ENCODE measurements at regions not wholly inside any gene's neighbourhood (a gene's known extent, or its start where the extent isn't known, plus 50 kb on each side); places are given as distances from the start of the nearest gene placed in this dataset.

DNA sequence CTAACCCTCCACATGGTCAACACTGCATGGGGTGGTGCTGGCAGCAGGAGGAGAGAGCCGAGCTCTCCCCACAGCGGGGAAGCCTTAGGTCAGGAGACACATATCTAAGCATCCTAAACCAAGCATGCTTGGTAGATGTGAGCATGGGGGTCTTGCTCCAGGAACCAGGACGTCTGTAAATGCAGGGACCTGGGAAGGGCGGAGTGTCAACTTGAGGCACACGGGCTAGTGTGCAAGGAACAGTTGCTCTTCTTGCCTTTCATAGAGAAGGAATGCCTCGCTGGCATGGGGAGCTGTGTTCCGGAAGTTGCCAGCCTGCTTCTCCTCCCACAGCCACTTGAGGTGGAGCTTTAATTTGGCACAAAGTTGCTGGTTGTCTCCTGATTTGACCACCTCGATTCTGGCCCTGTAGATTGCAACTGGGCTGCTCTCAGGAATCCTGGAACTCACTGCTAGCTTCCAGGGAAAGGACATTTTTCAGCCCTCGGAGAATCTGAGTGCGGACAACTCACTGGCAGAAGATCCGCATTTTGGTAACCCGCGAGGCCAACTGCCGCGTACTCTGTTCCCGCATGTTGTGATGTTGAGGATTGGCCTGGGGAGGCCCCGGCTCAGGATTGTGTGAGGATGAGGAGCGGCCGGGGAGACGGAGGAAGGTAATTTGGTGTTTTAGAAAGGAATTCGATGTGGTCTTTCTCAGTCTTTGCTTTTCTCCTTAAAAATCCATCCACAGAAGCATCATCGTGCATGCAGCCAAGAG lies 370.3 kb upstream of the IRX1 start:
- Histone ChIP-seq H3K4me1 (no peaks in the 10 kb centered on the region), H3K9me3 (no peaks in the 10 kb centered on the region), H3K4me3 (no peak overlapping the region), H3K27ac (no peak overlapping the region), H3K4me2 (no peak overlapping the region)
- ChIA-PET CTCF (no interaction called here), POLR2A (no interaction called here)
- FAIRE-seq (no peak), DNase-seq (ENCODE audit: low read depth in 1 of 2, low spot score in 1 of 2) (no peak), ATAC-seq (no peak)
- 36% methylated on average over 22 of the region's 22 CpGs for WGBS (ENCODE audit: missing lambda C conversion rate)
- no peak for TF ChIP-seq NPAS2 (CRISPR knock-in tag; IDR thresholded peaks at IDR 0.05; ENCODE audit: borderline replicate concordance)

DNA sequence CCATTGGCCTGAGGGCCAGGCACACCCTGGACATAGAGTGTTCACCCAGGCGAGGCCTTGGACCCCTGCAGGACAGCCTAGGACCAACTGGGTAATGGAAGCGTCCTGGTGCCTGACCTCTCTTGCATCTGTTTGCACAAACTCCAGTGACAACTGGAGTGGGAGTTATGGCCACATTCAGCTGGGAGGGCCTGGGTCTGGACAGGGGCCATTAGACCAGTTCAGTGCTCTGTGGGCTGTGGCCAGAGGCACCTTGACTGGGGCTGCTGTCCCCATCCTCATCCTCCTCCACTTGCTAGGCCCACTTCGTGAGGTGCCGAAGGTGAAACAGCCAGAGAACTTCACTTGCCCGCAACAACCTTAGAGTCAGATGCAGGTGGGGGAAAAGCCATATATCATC lies 372.7 kb upstream of the IRX1 start:
- Histone ChIP-seq H3K4me3 (no peak overlapping the region), H3K27ac (no peak overlapping the region), H3K9me3 (no peaks in the 10 kb centered on the region), H3K4me1 (no peaks in the 10 kb centered on the region), H3K4me2 (no peak overlapping the region)
- ChIA-PET CTCF (no interaction called here), POLR2A (no interaction called here)
- DNase-seq (ENCODE audit: low read depth in 1 of 2, low spot score in 1 of 2) (no peak), ATAC-seq (no peak), FAIRE-seq (no peak)
- 25% methylated on average over 5 of the region's 5 CpGs for WGBS (ENCODE audit: missing lambda C conversion rate)
- TF ChIP-seq RAD21 (conservative IDR thresholded peaks at IDR 0.05 in 1 of 2, IDR thresholded peaks at IDR 0.05 in 1 of 2): no peak
- TF ChIP-seq, protein P1, sequence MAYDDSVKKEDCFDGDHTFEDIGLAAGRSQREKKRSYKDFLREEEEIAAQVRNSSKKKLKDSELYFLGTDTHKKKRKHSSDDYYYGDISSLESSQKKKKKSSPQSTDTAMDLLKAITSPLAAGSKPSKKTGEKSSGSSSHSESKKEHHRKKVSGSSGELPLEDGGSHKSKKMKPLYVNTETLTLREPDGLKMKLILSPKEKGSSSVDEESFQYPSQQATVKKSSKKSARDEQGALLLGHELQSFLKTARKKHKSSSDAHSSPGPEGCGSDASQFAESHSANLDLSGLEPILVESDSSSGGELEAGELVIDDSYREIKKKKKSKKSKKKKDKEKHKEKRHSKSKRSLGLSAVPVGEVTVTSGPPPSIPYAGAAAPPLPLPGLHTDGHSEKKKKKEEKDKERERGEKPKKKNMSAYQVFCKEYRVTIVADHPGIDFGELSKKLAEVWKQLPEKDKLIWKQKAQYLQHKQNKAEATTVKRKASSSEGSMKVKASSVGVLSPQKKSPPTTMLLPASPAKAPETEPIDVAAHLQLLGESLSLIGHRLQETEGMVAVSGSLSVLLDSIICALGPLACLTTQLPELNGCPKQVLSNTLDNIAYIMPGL (CRISPR knock-in tag; IDR thresholded peaks at IDR 0.05; ENCODE audit: borderline replicate concordance): no peak
- TF ChIP-seq CEBPB (IDR thresholded peaks at IDR 0.05): no peak
- TF ChIP-seq CHD2 (IDR thresholded peaks at IDR 0.05; ENCODE audit: low read length, partially characterized antibody): no peak
- no peak for TF ChIP-seq ZSCAN20 (CRISPR knock-in tag; IDR thresholded peaks at IDR 0.05)
- TF ChIP-seq GATA3 (IDR thresholded peaks at IDR 0.05; ENCODE audit: borderline replicate concordance): no peak

DNA sequence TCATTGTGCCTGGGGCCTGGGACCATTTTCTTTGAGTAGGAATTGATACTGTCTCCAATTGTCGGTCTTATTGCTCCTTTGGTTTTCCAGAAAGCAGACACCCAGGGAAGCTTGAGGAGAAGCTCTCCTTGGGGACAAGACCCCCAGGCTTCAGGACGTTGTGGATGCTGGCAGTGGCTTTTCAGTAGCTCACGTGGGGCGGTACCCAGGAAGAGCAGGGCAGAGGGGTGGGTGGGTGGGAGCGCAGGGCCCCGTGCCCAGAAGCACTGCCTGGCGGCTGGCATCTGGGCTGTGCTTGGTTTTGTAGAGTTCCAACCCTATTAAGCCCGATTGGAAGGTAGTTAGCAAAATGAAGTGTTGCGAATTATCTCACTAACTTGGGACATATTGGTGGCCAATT lies 374.2 kb upstream of the IRX1 start:
- Histone ChIP-seq H3K4me1 (no peaks in the 10 kb centered on the region), H3K9me3 (no peaks in the 10 kb centered on the region), H3K4me3 (no peak overlapping the region), H3K27ac (no peak overlapping the region), H3K4me2 (no peak overlapping the region)
- TF ChIP-seq FOSB (CRISPR knock-in tag; IDR thresholded peaks at IDR 0.05): no peak
- no peak for TF ChIP-seq RAD21 (conservative IDR thresholded peaks at IDR 0.05 in 1 of 2, IDR thresholded peaks at IDR 0.05 in 1 of 2)
- TF ChIP-seq RARB (CRISPR knock-in tag; IDR thresholded peaks at IDR 0.05): no peak
- TF ChIP-seq, protein P2, sequence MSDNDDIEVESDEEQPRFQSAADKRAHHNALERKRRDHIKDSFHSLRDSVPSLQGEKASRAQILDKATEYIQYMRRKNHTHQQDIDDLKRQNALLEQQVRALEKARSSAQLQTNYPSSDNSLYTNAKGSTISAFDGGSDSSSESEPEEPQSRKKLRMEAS (IDR thresholded peaks at IDR 0.05): no peak
- no peak for TF ChIP-seq FOXS1 (CRISPR knock-in tag; IDR thresholded peaks at IDR 0.05)
- no peak for TF ChIP-seq NR3C1 (IDR thresholded peaks at IDR 0.05)
- no peak for TF ChIP-seq CEBPB (IDR thresholded peaks at IDR 0.05)
- TF ChIP-seq MAZ (IDR thresholded peaks at IDR 0.05; ENCODE audit: borderline replicate concordance, low read depth, low read length): no peak
- TF ChIP-seq TFCP2L1 (CRISPR knock-in tag; IDR thresholded peaks at IDR 0.05): no peak
- TF ChIP-seq, protein P1 (CRISPR knock-in tag; IDR thresholded peaks at IDR 0.05; ENCODE audit: borderline replicate concordance): no peak
- TF ChIP-seq MYC (IDR thresholded peaks at IDR 0.05; ENCODE audit: borderline replicate concordance, low read length): no peak
- TF ChIP-seq EHMT2 (IDR thresholded peaks at IDR 0.05; ENCODE audit: low read depth): no peak
- TF ChIP-seq MAFK (IDR thresholded peaks at IDR 0.05; ENCODE audit: partially characterized antibody): no peak
- TF ChIP-seq HOXB13 (CRISPR knock-in tag; IDR thresholded peaks at IDR 0.05; ENCODE audit: low read depth): no peak
- no peak for TF ChIP-seq ZSCAN20 (CRISPR knock-in tag; IDR thresholded peaks at IDR 0.05)
- no peak for TF ChIP-seq SMC3 (IDR thresholded peaks at IDR 0.05)
- TF ChIP-seq FOSL2 (IDR thresholded peaks at IDR 0.05): no peak
- no peak for TF ChIP-seq FOSL2 (CRISPR knock-in tag; IDR thresholded peaks at IDR 0.05)
- TF ChIP-seq, protein P3, sequence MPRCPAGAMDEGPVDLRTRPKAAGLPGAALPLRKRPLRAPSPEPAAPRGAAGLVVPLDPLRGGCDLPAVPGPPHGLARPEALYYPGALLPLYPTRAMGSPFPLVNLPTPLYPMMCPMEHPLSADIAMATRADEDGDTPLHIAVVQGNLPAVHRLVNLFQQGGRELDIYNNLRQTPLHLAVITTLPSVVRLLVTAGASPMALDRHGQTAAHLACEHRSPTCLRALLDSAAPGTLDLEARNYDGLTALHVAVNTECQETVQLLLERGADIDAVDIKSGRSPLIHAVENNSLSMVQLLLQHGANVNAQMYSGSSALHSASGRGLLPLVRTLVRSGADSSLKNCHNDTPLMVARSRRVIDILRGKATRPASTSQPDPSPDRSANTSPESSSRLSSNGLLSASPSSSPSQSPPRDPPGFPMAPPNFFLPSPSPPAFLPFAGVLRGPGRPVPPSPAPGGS (IDR thresholded peaks at IDR 0.05): no peak
- TF ChIP-seq, protein P4, sequence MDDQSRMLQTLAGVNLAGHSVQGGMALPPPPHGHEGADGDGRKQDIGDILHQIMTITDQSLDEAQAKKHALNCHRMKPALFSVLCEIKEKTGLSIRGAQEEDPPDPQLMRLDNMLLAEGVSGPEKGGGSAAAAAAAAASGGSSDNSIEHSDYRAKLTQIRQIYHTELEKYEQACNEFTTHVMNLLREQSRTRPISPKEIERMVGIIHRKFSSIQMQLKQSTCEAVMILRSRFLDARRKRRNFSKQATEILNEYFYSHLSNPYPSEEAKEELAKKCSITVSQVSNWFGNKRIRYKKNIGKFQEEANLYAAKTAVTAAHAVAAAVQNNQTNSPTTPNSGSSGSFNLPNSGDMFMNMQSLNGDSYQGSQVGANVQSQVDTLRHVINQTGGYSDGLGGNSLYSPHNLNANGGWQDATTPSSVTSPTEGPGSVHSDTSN (IDR thresholded peaks at IDR 0.05): no peak
- TF ChIP-seq CBX2 (IDR thresholded peaks at IDR 0.05; ENCODE audit: borderline replicate concordance, low read depth): no peak
- CTCF ChIA-PET: no interaction called here
- no peak for ATAC-seq
- DNase-seq (ENCODE audit: low read depth in 1 of 2, low spot score in 1 of 2): no peak
- no peak for FAIRE-seq
- POLR2A ChIA-PET: no interaction called here
- WGBS (ENCODE audit: missing lambda C conversion rate): 5% methylated on average over 5 of the region's 9 CpGs

Data from A549 (cell line).